NCI-H1436 (cell line): ENCODE measurements at regions not wholly inside any gene's neighbourhood (a gene's known extent, or its start where the extent isn't known, plus 50 kb on each side); places are given as distances from the start of the nearest gene placed in this dataset.
"Not testable (repeated sequence)": the region's sequence is repeated elsewhere in the genome, so short reads cannot be mapped to it uniquely, and the experiment has no call there.

Experiments used
- DNase-seq: peaks from one replicate; lab custom pipeline; 2025; lab: John Stamatoyannopoulos, UW

- DNase-seq: no peak
Measured at GRCh38 chr2:71922499-71923142, 225.0 kb downstream of the CYP26B1 start.

DNA sequence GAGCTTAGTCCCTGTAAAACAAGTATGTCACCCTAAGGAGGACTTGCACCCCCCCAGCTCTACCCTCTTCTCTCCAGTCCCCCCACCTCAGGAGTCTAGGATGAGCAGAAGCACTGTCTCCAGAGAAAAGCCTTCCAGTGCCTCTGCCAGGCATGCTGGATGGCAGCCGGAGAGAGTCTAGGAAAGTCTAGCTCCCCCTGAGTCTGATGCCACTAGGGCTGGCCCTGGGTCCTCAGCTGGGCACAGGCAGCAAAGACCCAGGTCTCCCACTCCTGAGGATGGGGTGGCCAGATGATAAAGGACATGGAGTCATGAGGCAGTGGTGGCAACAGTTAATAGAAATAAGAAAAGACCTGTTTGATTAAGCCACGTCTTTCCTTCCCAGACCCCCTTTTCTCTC is 225.6 kb downstream of the CYP26B1 start:
- DNase-seq: no peak

DNA sequence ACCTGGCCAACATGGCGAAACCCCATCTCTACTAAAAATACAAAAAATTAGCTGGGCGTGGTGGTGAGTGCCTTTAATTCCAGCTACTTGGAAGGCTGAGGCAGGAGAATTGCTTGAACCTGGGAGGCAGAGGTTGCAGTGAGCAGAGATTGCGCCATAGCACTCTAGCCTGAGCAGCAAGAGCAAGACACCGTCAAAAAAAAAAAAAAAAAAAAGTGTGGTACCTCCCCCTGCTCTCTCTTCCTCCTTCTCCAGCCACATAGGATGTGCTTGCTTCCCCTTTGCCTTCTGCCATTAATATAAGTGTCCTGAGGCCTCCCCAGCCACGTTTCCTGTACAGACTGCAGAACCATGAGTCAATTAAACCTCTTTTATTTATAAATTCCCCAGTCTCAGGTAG is 226.8 kb downstream of the CYP26B1 start:
- DNase-seq: not testable (repeated sequence)

DNA sequence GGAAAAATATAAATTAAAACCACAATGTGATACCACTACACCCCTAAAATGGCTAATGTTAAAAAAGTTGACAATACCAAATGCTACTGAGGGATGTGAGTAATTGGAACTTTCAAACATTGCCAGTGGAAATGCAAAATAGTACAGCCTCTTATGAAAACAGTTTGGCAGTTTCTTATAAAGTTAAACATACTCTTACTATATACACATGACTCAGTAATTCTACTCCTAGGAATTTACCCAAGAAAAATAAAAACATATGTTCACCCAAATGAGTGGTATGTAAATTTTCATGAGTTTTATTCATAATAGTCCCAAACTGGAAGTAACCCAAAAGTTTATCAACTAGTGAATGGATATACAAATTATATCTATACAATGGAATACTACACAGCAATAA is 228.0 kb downstream of the CYP26B1 start:
- DNase-seq: no peak

- no peak for DNase-seq
Measured at GRCh38 chr2:71910277-71910676, 237.4 kb downstream of the CYP26B1 start.

- no peak for DNase-seq
Measured at GRCh38 chr2:71908798-71909197, 238.9 kb downstream of the CYP26B1 start.

- DNase-seq: no peak
Measured at GRCh38 chr2:71907503-71907902, 240.2 kb downstream of the CYP26B1 start.

- no peak for DNase-seq
Measured at GRCh38 chr2:71906357-71906973, 241.2 kb downstream of the CYP26B1 start.

DNA sequence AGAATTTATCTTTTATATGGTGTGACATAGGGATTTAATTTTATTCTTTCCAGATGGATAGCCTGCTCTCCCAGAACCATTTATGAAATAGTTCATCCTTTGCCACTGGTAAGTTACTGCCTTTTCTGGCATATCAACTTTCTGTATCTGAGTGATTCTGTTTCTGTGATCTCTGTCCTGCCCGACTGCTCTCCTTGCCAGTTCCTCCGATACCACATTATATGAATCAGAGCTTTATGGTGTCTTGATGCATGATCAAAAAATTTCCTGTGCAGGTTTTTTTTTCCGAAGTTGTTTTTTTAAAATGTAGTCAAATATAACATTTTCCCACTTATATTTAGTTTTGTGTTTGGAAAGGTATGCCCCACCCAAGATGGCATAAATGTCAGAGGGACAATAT is 242.5 kb downstream of the CYP26B1 start:
- DNase-seq: no peak

DNA sequence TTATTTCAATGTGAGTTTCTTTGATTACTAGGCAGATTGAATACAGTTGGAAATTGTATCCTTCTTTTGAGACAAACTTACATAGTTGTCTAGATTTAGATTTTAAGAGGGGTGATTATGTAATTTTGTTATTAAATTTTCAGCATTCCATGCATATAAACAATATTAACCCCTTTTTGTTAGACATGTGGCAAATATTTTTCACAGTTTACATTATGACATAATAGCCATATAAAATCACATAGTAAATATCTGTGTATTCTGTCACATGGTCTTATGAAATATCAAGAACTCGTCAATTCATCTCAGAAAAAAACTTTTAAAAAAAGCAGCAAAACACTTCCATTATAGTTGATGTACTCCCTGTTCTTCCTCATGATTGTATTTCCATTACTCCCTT is 243.8 kb downstream of the CYP26B1 start:
- no peak for DNase-seq

DNA sequence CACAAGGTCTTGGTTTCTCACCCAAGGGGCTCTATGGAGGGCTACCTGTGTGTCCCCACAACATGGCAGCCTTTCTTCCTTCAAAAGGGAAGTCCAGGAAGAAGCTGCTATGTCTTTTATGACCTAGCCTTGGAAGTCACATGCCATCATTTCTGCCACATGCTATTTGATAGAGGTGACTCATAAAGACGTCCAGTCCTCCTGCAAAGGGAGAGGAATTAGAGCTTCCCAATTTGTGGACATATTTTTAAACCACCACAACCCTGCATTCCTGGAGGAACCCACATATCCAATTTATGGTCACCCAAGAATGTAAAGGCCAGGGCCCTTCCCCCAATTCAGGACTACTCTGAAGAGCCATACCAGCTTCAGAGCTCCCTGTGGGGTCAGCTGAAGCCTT is 246.2 kb downstream of the CYP26B1 start:
- DNase-seq: no peak

- DNase-seq: no peak
Measured at GRCh38 chr2:71898851-71899681, 248.6 kb downstream of the CYP26B1 start.

DNA sequence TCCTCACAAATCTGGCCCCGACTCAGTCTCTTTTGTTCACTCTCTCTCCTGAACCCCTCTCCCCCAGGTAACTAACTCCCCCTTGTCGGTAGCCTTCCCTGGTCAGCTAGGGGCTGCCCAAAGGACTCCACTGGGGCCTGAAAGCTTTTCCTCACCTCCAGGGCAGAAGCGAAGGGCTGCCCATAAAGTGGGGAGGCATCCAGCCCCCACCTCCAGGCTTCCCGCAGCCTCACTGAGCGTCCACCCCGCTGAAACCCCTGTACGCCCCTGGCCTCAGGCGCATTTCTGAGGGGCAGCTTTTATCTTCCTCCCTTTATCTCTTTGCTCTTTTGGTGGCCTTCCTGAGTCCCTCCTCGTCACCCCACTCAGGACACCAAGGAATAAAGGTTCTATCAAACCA is 249.3 kb downstream of the CYP26B1 start:
- DNase-seq: no peak

GRCh38 chr2:71897836-71898235 is 249.8 kb downstream of the CYP26B1 start:
- DNase-seq: no peak

- no peak for DNase-seq
Measured at GRCh38 chr2:71897137-71897480, 250.6 kb downstream of the CYP26B1 start.

GRCh38 chr2:71896385-71897136 is 251.1 kb downstream of the CYP26B1 start:
- no peak for DNase-seq

DNA sequence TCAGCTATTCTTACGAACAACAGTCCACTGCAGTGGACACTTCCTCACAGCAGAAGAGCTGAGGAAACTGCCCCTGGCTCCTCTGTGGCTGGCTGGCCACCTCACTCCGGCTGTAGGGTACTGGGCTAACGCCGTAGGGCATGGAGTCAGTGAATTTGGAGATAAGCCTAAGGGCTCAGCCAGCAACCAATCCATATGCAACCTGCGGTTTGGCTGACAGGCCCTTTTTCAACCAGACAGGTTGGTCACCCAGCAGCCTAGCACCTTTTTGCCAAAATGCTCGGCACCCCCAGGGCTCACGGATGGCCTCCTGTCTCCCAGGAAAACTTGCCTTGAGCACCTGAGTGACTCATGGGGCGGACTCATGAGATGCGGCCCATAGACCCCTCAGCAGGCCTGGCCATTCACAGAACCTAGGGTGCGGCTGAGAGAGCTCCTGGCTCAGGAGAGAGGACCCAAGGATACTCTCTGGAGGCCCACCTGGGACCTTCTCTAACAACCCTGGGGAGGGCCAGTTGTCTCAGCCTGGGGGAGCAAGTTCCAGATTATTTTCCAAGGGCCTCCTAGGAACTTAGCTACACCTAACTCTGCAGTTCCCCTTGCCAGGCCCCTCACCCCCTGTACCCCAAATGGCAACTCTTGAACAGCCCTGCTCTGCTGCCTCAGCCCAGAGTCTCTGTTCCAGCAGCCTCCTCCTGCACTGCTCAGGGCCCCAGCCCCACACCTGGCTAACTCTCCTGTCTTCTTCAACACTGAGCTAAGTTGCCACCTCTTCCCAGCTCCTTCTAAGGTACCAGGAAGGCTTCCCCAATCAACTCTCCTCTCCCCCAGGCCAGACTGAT is 252.1 kb downstream of the CYP26B1 start:
- DNase-seq: no peak

DNA sequence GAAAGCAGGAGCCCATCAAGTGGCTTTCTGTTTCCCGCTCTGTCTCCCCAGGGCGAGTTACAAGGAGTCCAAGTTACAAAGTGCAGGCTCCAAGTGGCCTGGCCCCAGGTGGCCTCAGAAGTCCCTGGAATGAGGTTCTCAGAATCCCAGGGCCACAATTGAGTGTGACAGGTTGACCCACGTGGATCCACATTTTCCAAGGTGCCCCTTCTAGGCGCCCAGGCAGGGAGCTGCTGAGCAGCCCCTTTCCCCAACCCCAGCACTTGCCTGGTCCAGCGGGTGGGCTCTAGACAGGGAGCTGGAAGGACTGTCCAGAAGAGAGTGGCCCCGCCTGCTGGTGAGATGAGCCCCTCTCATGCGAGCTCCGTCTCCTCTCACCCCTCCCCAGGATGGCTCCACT is 253.4 kb downstream of the CYP26B1 start:
- no peak for DNase-seq

GRCh38 chr2:71893646-71894045 is 254.0 kb downstream of the CYP26B1 start:
- no peak for DNase-seq

DNA sequence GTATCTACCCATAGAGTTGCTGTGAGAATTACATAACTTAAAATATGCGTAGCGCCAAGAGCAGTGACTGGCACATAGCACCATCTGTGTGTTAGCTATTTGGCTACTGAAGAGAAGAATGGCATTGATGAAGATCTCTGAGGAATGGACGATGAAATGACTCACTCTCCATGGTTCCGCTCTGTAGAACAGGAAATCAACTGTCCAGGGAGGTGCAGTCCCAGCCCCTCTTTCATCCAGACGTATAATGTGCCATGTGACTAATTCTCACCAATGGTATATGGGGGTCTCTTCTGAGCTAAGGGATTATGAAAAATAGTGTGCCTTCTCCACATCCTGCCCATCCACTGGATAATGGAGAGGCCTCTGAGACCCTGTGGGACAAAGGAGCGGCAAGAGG is 254.8 kb downstream of the CYP26B1 start:
- DNase-seq: no peak

GRCh38 chr2:71892423-71892730 is 255.3 kb downstream of the CYP26B1 start:
- no peak for DNase-seq
